NCI-H2081 (cell line): ENCODE measurements at regions not wholly inside any gene's neighbourhood (a gene's known extent, or its start where the extent isn't known, plus 50 kb on each side); places are given as distances from the start of the nearest gene placed in this dataset.
A peak's percentile ranks its signal among the peaks of the same experiment; 100 is the strongest.

ENCODE experiments used
- DNase-seq, 2 experiments: peaks; one replicate each; lab custom pipeline; 2025; lab: John Stamatoyannopoulos, UW

- DNase-seq = no peak
These were observed 55.0 kb downstream of the TMEM30B start for GRCh38 chr14:61226015-61226654.

- DNase-seq = no peak
These were observed 55.8 kb downstream of the TMEM30B start for GRCh38 chr14:61225344-61225743.

- no peak for DNase-seq
These were observed 57.6 kb downstream of the TMEM30B start for GRCh38 chr14:61223552-61223951.

- no peak for DNase-seq
These were observed 58.8 kb downstream of the TMEM30B start for GRCh38 chr14:61222388-61222787.

- no peak for DNase-seq
These were observed 59.2 kb downstream of the TMEM30B start for GRCh38 chr14:61221906-61222305.

GRCh38 chr14:61219673-61220072 is 61.5 kb downstream of the TMEM30B start:
- DNase-seq = no peak

- DNase-seq = no peak
These were observed 61.9 kb downstream of the TMEM30B start for GRCh38 chr14:61219256-61219655.

- DNase-seq = no peak
These were observed 62.4 kb downstream of the TMEM30B start for GRCh38 chr14:61218767-61219166.

GRCh38 chr14:61218157-61218556 is 63.0 kb downstream of the TMEM30B start:
- DNase-seq = no peak

GRCh38 chr14:61217516-61217915 is 63.6 kb downstream of the TMEM30B start:
- no peak for DNase-seq

GRCh38 chr14:61215222-61216020 is 65.7 kb downstream of the TMEM30B start:
- no peak for DNase-seq

GRCh38 chr14:61213920-61214319 is 67.2 kb downstream of the TMEM30B start:
- DNase-seq = no peak

GRCh38 chr14:61213191-61213621 is 67.9 kb downstream of the TMEM30B start:
- no peak for DNase-seq

- DNase-seq = no peak
These were observed 68.6 kb downstream of the TMEM30B start for GRCh38 chr14:61212546-61212945.

- peak; percentile 58 to 91 for DNase-seq
These were observed 69.5 kb downstream of the TMEM30B start for GRCh38 chr14:61211476-61212255.

- DNase-seq = no peak
These were observed 77.9 kb downstream of the TMEM30B start for GRCh38 chr14:61203081-61203753.

GRCh38 chr14:61202124-61202523 is 79.0 kb downstream of the TMEM30B start:
- DNase-seq = no peak

GRCh38 chr14:61201171-61201570 is 80.0 kb downstream of the TMEM30B start:
- DNase-seq = no peak

- no peak for DNase-seq
These were observed 83.7 kb downstream of the TMEM30B start for GRCh38 chr14:61197416-61197815.

GRCh38 chr14:61196792-61197191 is 84.3 kb downstream of the TMEM30B start:
- DNase-seq = peak in 1 of 2 experiments; percentile 14

- no peak for DNase-seq
These were observed 85.1 kb downstream of the TMEM30B start for GRCh38 chr14:61196034-61196433.

- no peak for DNase-seq
These were observed 87.7 kb downstream of the TMEM30B start for GRCh38 chr14:61193476-61193875.
